ENCODE measurements at regions not wholly inside any gene's neighbourhood (a gene's known extent, or its start where the extent isn't known, plus 50 kb on each side); places are given as distances from the start of the nearest gene placed in this dataset.

- H3K9ac ChIP-seq (ENCODE audit: low read length) = no peak overlapping the region
Observed at GRCh38 chr14:51473808-51474565, 177.7 kb upstream of the FRMD6 start.

GRCh38 chr14:51474854-51475253 is 176.9 kb upstream of the FRMD6 start:
- no peaks in the 10 kb centered on the region for H4K20me1 ChIP-seq (ENCODE audit: insufficient read depth)
- H3K27me3 ChIP-seq (ENCODE audit: insufficient read depth, low read depth, low read length) = no peaks in the 10 kb centered on the region
- H3K9me2 ChIP-seq (ENCODE audit: insufficient read depth, low read length) = no peaks in the 10 kb centered on the region
- H3K9me3 ChIP-seq (ENCODE audit: low read length) = no peaks in the 10 kb centered on the region
- H3K4me2 ChIP-seq (ENCODE audit: low read length) = no peak overlapping the region
- H3K9ac ChIP-seq (ENCODE audit: low read length) = no peak overlapping the region
- no peak overlapping the region for H3K27ac ChIP-seq (ENCODE audit: low read length)
- H3K79me2 ChIP-seq (replicated peaks; ENCODE audit: insufficient read depth, low read length) = no peaks in the 10 kb centered on the region
- no peaks in the 10 kb centered on the region for H3F3A ChIP-seq (ENCODE audit: insufficient read depth, low read length, poor library complexity, severe bottlenecking)
- H3K4me3 ChIP-seq (ENCODE audit: low read length) = no peak overlapping the region
- no peak for TF ChIP-seq SMC3 (conservative IDR thresholded peaks at IDR 0.05; ENCODE audit: poor library complexity)
- no peak for TF ChIP-seq POLR2AphosphoS5 (IDR thresholded peaks at IDR 0.05)
- no peak for TF ChIP-seq REST (IDR thresholded peaks at IDR 0.05; ENCODE audit: borderline replicate concordance)
- TF ChIP-seq TAF1 (IDR thresholded peaks at IDR 0.05; ENCODE audit: low read depth) = no peak
- TF ChIP-seq, protein P1, sequence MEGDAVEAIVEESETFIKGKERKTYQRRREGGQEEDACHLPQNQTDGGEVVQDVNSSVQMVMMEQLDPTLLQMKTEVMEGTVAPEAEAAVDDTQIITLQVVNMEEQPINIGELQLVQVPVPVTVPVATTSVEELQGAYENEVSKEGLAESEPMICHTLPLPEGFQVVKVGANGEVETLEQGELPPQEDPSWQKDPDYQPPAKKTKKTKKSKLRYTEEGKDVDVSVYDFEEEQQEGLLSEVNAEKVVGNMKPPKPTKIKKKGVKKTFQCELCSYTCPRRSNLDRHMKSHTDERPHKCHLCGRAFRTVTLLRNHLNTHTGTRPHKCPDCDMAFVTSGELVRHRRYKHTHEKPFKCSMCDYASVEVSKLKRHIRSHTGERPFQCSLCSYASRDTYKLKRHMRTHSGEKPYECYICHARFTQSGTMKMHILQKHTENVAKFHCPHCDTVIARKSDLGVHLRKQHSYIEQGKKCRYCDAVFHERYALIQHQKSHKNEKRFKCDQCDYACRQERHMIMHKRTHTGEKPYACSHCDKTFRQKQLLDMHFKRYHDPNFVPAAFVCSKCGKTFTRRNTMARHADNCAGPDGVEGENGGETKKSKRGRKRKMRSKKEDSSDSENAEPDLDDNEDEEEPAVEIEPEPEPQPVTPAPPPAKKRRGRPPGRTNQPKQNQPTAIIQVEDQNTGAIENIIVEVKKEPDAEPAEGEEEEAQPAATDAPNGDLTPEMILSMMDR (IDR thresholded peaks at IDR 0.05; ENCODE audit: poor library complexity, severe bottlenecking) = no peak
- TF ChIP-seq EZH2 (IDR thresholded peaks at IDR 0.05; ENCODE audit: borderline replicate concordance, insufficient read depth, low read length, poor library complexity, severe bottlenecking) = no peak
- TF ChIP-seq RAD21 (conservative IDR thresholded peaks at IDR 0.05) = no peak
- no peak for TF ChIP-seq MXI1 (conservative IDR thresholded peaks at IDR 0.05; ENCODE audit: poor library complexity, severe bottlenecking)
- no peak for TF ChIP-seq EP300 (conservative IDR thresholded peaks at IDR 0.05; ENCODE audit: poor library complexity, severe bottlenecking)
- H3K36me3 ChIP-seq (ENCODE audit: insufficient read depth, low read length) = no peaks in the 10 kb centered on the region
- no peak overlapping the region for H2AFZ ChIP-seq (ENCODE audit: low read depth, low read length)

More at GRCh38 chr14:51473808-51474565, 177.7 kb upstream of the FRMD6 start:
- H3K27ac ChIP-seq (ENCODE audit: low read length) = no peak overlapping the region
- no peaks in the 10 kb centered on the region for H3K27me3 ChIP-seq (ENCODE audit: insufficient read depth, low read depth, low read length)
- H4K20me1 ChIP-seq (ENCODE audit: insufficient read depth) = no peaks in the 10 kb centered on the region
- no peak for TF ChIP-seq RAD21 (conservative IDR thresholded peaks at IDR 0.05)
- TF ChIP-seq SMC3 (conservative IDR thresholded peaks at IDR 0.05; ENCODE audit: poor library complexity) = no peak
- TF ChIP-seq MXI1 (conservative IDR thresholded peaks at IDR 0.05; ENCODE audit: poor library complexity, severe bottlenecking) = no peak
- TF ChIP-seq, protein P1 (IDR thresholded peaks at IDR 0.05; ENCODE audit: poor library complexity, severe bottlenecking) = no peak
- TF ChIP-seq EZH2 (IDR thresholded peaks at IDR 0.05; ENCODE audit: borderline replicate concordance, insufficient read depth, low read length, poor library complexity, severe bottlenecking) = no peak
- no peak for TF ChIP-seq TAF1 (IDR thresholded peaks at IDR 0.05; ENCODE audit: low read depth)
- H3K9me2 ChIP-seq (ENCODE audit: insufficient read depth, low read length) = no peaks in the 10 kb centered on the region
- H3K4me2 ChIP-seq (ENCODE audit: low read length) = no peak overlapping the region
- no peaks in the 10 kb centered on the region for H3K36me3 ChIP-seq (ENCODE audit: insufficient read depth, low read length)
- no peak overlapping the region for H2AFZ ChIP-seq (ENCODE audit: low read depth, low read length)
- H3F3A ChIP-seq (ENCODE audit: insufficient read depth, low read length, poor library complexity, severe bottlenecking) = no peaks in the 10 kb centered on the region
- no peaks in the 10 kb centered on the region for H3K79me2 ChIP-seq (replicated peaks; ENCODE audit: insufficient read depth, low read length)
- H3K9me3 ChIP-seq (ENCODE audit: low read length) = no peaks in the 10 kb centered on the region
- no peak overlapping the region for H3K4me3 ChIP-seq (ENCODE audit: low read length)
